NCI-H748 treated with DMSO at 0.1 percent for 48 hours (cell line): ENCODE measurements at regions not wholly inside any gene's neighbourhood (a gene's known extent, or its start where the extent isn't known, plus 50 kb on each side); places are given as distances from the start of the nearest gene placed in this dataset.

Experiments used
- DNase-seq: peaks from one replicate; lab custom pipeline; 2025; lab: John Stamatoyannopoulos, UW

- DNase-seq: no peak
Observed at GRCh38 chr10:78802431-78802830, 266.3 kb upstream of the ZMIZ1 start.

- DNase-seq: no peak
Observed at GRCh38 chr10:78802866-78803265, 265.9 kb upstream of the ZMIZ1 start.

GRCh38 chr10:78803710-78804109 is 265.1 kb upstream of the ZMIZ1 start:
- no peak for DNase-seq

GRCh38 chr10:78804411-78805032 is 264.2 kb upstream of the ZMIZ1 start:
- no peak for DNase-seq

- no peak for DNase-seq
Observed at GRCh38 chr10:78805176-78805575, 263.6 kb upstream of the ZMIZ1 start.

GRCh38 chr10:78806681-78807221 is 262.0 kb upstream of the ZMIZ1 start:
- DNase-seq: no peak

GRCh38 chr10:78807504-78808203 is 261.1 kb upstream of the ZMIZ1 start:
- DNase-seq: no peak

- no peak for DNase-seq
Observed at GRCh38 chr10:78808286-78808685, 260.5 kb upstream of the ZMIZ1 start.

GRCh38 chr10:78808736-78809367 is 259.9 kb upstream of the ZMIZ1 start:
- no peak for DNase-seq

GRCh38 chr10:78811174-78811573 is 257.6 kb upstream of the ZMIZ1 start:
- DNase-seq: no peak

- no peak for DNase-seq
Observed at GRCh38 chr10:78812571-78813318, 256.0 kb upstream of the ZMIZ1 start.

- no peak for DNase-seq
Observed at GRCh38 chr10:78813526-78813925, 255.2 kb upstream of the ZMIZ1 start.

- DNase-seq: no peak
Observed at GRCh38 chr10:78813998-78814399, 254.8 kb upstream of the ZMIZ1 start.

GRCh38 chr10:78814407-78814806 is 254.4 kb upstream of the ZMIZ1 start:
- DNase-seq: no peak

GRCh38 chr10:78815702-78816334 is 252.9 kb upstream of the ZMIZ1 start:
- DNase-seq: no peak

GRCh38 chr10:78817361-78817760 is 251.4 kb upstream of the ZMIZ1 start:
- DNase-seq: no peak

- DNase-seq: no peak
Observed at GRCh38 chr10:78817804-78818203, 251.0 kb upstream of the ZMIZ1 start.

- no peak for DNase-seq
Observed at GRCh38 chr10:78819361-78820006, 249.3 kb upstream of the ZMIZ1 start.

GRCh38 chr10:78820007-78820362 is 248.8 kb upstream of the ZMIZ1 start:
- no peak for DNase-seq

- DNase-seq: no peak
Observed at GRCh38 chr10:78821052-78821451, 247.7 kb upstream of the ZMIZ1 start.
